H1 (cell line): ENCODE measurements at regions not wholly inside any gene's neighbourhood (a gene's known extent, or its start where the extent isn't known, plus 50 kb on each side); places are given as distances from the start of the nearest gene placed in this dataset.

Experiments used
- CTCF ChIA-PET: fragments of 300-600 bp; sonication (Branson Sonifier 250); formaldehyde crosslinking; loops from one replicate; lab custom pipeline; 2021; ENCODE audit not compliant: partially characterized antibody; lab: Charles Lee
- POLR2A ChIA-PET: fragments of 300-600 bp; sonication (Branson Sonifier 250); formaldehyde crosslinking; loops from one replicate; lab custom pipeline; 2021; ENCODE audit warnings: inconsistent platforms; ENCODE audit not compliant: partially characterized antibody; lab: Charles Lee
- DNase-seq, 2 experiments: peaks; one replicate each; pipeline versions ENCODE4 v3.0.0 to v3.0.0-alpha.2; 2010 to 2022; ENCODE audit warnings: low spot score in 2 of 2, low read depth in 1 of 2, mixed read lengths in 1 of 2
- FAIRE-seq: peaks from 2 replicates; lab custom pipeline; 2011; peaks lifted over from hg19 to GRCh38; lab: Jason Lieb, UNC
- H2AFZ ChIP-seq: 2 replicates; pipeline ENCODE4 v1.8.1; 2012; ENCODE audit warnings: low read length, inconsistent platforms
- H2AK5ac ChIP-seq: 2 replicates; pipeline ENCODE4 v1.6.1; 2013; ENCODE audit warnings: low read depth, low read length
- H2BK120ac ChIP-seq: replicated peaks from 2 replicates; pipeline ENCODE3; 2013; ENCODE audit warnings: low read depth, low read length, inconsistent platforms
- H2BK12ac ChIP-seq: 2 replicates; pipeline ENCODE4 v1.6.1; 2013; ENCODE audit warnings: low read depth, low read length
- H2BK15ac ChIP-seq: 2 replicates; pipeline ENCODE4 v1.6.1; 2013; ENCODE audit warnings: low read length
- H2BK20ac ChIP-seq: 2 replicates; pipeline ENCODE4 v1.6.1; 2013; ENCODE audit warnings: low read length
- H2BK5ac ChIP-seq: 2 replicates; pipeline ENCODE4 v1.6.1; 2013; ENCODE audit warnings: low read depth, low read length
- H3K14ac ChIP-seq: 2 replicates; pipeline ENCODE4 v1.6.1; 2013; ENCODE audit warnings: inconsistent platforms; ENCODE audit not compliant: insufficient read length
- H3K18ac ChIP-seq: 2 replicates; pipeline ENCODE4 v1.6.1; 2013; ENCODE audit warnings: low read length; ENCODE audit errors: extremely low read depth
- H3K23ac ChIP-seq: 2 replicates; pipeline ENCODE4 v1.6.1; 2013; ENCODE audit warnings: inconsistent platforms; ENCODE audit not compliant: insufficient read length
- H3K23me2 ChIP-seq: 2 replicates; pipeline ENCODE4 v1.6.1; 2013; ENCODE audit warnings: low read depth, low read length
- H3K27ac ChIP-seq: 2 replicates; pipeline ENCODE4 v1.6.1; 2011; ENCODE audit warnings: low read depth, low read length, inconsistent platforms
- H3K27me3 ChIP-seq, 4 experiments: replicated peaks in 1 of 4; 1 replicate in 1 of 4; 2 replicates in 3 of 4; pipeline versions ENCODE4 v1.6.1 to v1.8.1; 2011 to 2013; ENCODE audit warnings: low read length in 3 of 4, mild to moderate bottlenecking in 3 of 4, inconsistent platforms in 2 of 4, mixed read lengths in 2 of 4, moderate library complexity in 1 of 4; ENCODE audit not compliant: control insufficient read depth in 3 of 4, insufficient read depth in 3 of 4; ENCODE audit errors: extremely low read depth in 1 of 4
- H3K36me3 ChIP-seq, 4 experiments: 2 replicates each; pipeline versions ENCODE4 v1.6.1 to v1.8.1; 2011 to 2013; ENCODE audit warnings: mild to moderate bottlenecking in 4 of 4, low read length in 3 of 4, moderate library complexity in 2 of 4, control low read depth in 1 of 4, inconsistent platforms in 1 of 4; ENCODE audit not compliant: insufficient read depth in 4 of 4, control insufficient read depth in 2 of 4
- H3K4ac ChIP-seq: replicated peaks from 2 replicates; pipeline ENCODE3; 2013; ENCODE audit warnings: low read length, low read depth, mixed read lengths, inconsistent platforms; ENCODE audit not compliant: insufficient read length
- H3K4me1 ChIP-seq, 4 experiments: replicated peaks in 1 of 4; 1 replicate in 1 of 4; 2 replicates in 3 of 4; pipeline versions ENCODE4 v1.6.1 to v1.8.1; 2011 to 2013; ENCODE audit warnings: low read length in 3 of 4, inconsistent platforms in 2 of 4, mixed read lengths in 1 of 4; ENCODE audit not compliant: insufficient read depth in 4 of 4, control insufficient read depth in 3 of 4
- H3K4me2 ChIP-seq, 2 experiments: 2 replicates each; pipeline versions ENCODE4 v1.6.1 to v1.8.1; 2011 to 2013; ENCODE audit warnings: low read depth in 2 of 2, low read length in 2 of 2, control low read depth in 1 of 2, inconsistent platforms in 1 of 2, mild to moderate bottlenecking in 1 of 2; ENCODE audit not compliant: insufficient read depth in 1 of 2
- H3K4me3 ChIP-seq, 4 experiments: fragments of 200-600, 300-600 bp in 1 of 4; sonication (generic), shearing (Covaris generic), sonication (Bioruptor Twin) in 1 of 4; 2 replicates each; pipeline versions ENCODE4 v1.5.1 to v1.8.1; 2011 to 2016; ENCODE audit warnings: low read length in 4 of 4, low read depth in 3 of 4, control low read depth in 2 of 4, inconsistent platforms in 2 of 4, mild to moderate bottlenecking in 2 of 4, mixed read lengths in 1 of 4, moderate library complexity in 1 of 4; ENCODE audit not compliant: insufficient read depth in 2 of 4; ENCODE audit errors: extremely low read depth in 1 of 4
- H3K56ac ChIP-seq: replicated peaks from 2 replicates; pipeline ENCODE3; 2013; ENCODE audit warnings: low read depth, mild to moderate bottlenecking, mixed read lengths, low read length, inconsistent platforms; ENCODE audit not compliant: insufficient read length
- H3K79me1 ChIP-seq: 2 replicates; pipeline ENCODE4 v1.6.1; 2013; ENCODE audit warnings: low read depth, low read length, control low read depth
- H3K79me2 ChIP-seq, 2 experiments: 2 replicates each; pipeline versions ENCODE4 v1.6.1 to v1.8.1; 2012 to 2013; ENCODE audit warnings: low read length in 2 of 2, mild to moderate bottlenecking in 2 of 2, inconsistent platforms in 1 of 2; ENCODE audit not compliant: insufficient read depth in 2 of 2, control insufficient read depth in 1 of 2
- H3K9ac ChIP-seq, 4 experiments: replicated peaks in 1 of 4; 1 replicate in 1 of 4; 2 replicates in 3 of 4; pipeline versions ENCODE4 v1.6.1 to v1.8.1; 2011 to 2013; ENCODE audit warnings: low read depth in 3 of 4, low read length in 3 of 4, control low read depth in 2 of 4, mild to moderate bottlenecking in 2 of 4, moderate library complexity in 2 of 4, inconsistent platforms in 1 of 4; ENCODE audit errors: extremely low read depth in 1 of 4
- H3K9me3 ChIP-seq, 2 experiments: 2 replicates each; pipeline versions ENCODE4 v1.6.1 to v1.8.1; 2012 to 2013; ENCODE audit warnings: mild to moderate bottlenecking in 2 of 2, moderate library complexity in 2 of 2, control low read depth in 1 of 2, inconsistent platforms in 1 of 2, low read depth in 1 of 2, low read length in 1 of 2, mixed read lengths in 1 of 2; ENCODE audit not compliant: insufficient read depth in 2 of 2
- H4K20me1 ChIP-seq, 2 experiments: replicated peaks in 1 of 2; 2 replicates each; pipeline versions ENCODE3 to v1.8.1; 2011 to 2013; ENCODE audit warnings: inconsistent platforms in 2 of 2, low read length in 2 of 2, mild to moderate bottlenecking in 1 of 2; ENCODE audit not compliant: insufficient read depth in 2 of 2, control insufficient read depth in 1 of 2
- H4K5ac ChIP-seq: 2 replicates; pipeline ENCODE4 v1.6.1; 2013; ENCODE audit warnings: low read length, low read depth, mixed read lengths, inconsistent platforms; ENCODE audit not compliant: insufficient read length
- H4K8ac ChIP-seq: 2 replicates; pipeline ENCODE4 v1.8.0; 2013; ENCODE audit warnings: mild to moderate bottlenecking, moderate library complexity, low read length, inconsistent platforms; ENCODE audit not compliant: insufficient read depth; ENCODE audit errors: extremely low read depth
- H4K91ac ChIP-seq: replicated peaks from 2 replicates; pipeline ENCODE3; 2013; ENCODE audit warnings: low read length, mixed read lengths, inconsistent platforms; ENCODE audit not compliant: insufficient read length
- POLR2A ChIP-seq, 2 experiments: IDR thresholded peaks; 1 replicate in 1 of 2; 2 replicates in 1 of 2; pipeline ENCODE4 v1.6.1; 2011; ENCODE audit warnings: low read depth in 2 of 2, low read length in 2 of 2, mild to moderate bottlenecking in 2 of 2; ENCODE audit errors: control extremely low read depth in 1 of 2
- WGBS, 2 experiments: shearing (Covaris generic) in 1 of 2; methylation state at CpG; one replicate each; pipeline versions ENCODE4 v1.1.6 to v1.1.7; 2013 to 2015; ENCODE audit warnings: low lambda C conversion rate in 2 of 2, mixed read lengths in 2 of 2, inconsistent platforms in 1 of 2, low coverage in 1 of 2, missing lambda C conversion rate in 1 of 2; ENCODE audit not compliant: insufficient replicate concordance in 2 of 2, insufficient coverage in 1 of 2, insufficient read length in 1 of 2; ENCODE audit errors: extremely low coverage in 1 of 2, missing lambda C conversion rate in 1 of 2; 5-methylcytosine and 5-hydroxymethylcytosine counted together
- TF ChIP-seq, protein P1 (sequence below): IDR thresholded peaks from 2 replicates; pipeline ENCODE4 v1.6.1; 2012; ENCODE audit warnings: inconsistent platforms

DNA sequence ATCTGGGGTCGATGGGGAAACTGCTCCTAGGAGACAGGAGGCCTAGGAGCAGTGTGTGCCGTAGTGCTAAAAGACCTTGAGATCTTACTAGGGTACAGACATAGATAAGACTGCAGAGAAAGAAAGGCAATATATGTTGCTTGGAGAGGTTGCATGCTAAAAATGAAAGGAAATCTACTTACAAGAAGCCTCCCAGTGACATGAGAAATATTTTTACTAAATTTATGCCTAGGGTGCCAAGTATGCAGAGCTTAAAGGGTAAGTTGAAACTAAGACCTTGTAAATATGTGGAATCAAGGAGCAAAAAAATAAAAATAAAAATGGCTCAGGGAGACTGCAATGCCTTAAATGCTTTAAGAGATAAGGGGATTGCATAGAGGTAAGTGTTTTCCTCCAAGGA lies 74.8 kb downstream of the PDE6H start:
- H3K4me2 ChIP-seq = no peak overlapping the region
- ChIA-PET CTCF (interaction anchor here (0.6 to 0.7 kb wide), 2 partner anchors 107 to 369 kb away, joined by 3 read pairs; no protein-coding TSS in a partner anchor), POLR2A (no interaction called here)
- H3K4ac ChIP-seq = no peak overlapping the region
- no peak overlapping the region for H2BK120ac ChIP-seq
- no peaks in the 10 kb centered on the region for H3K4me1 ChIP-seq
- no peak overlapping the region for H4K8ac ChIP-seq
- no peaks in the 10 kb centered on the region for H3K9me3 ChIP-seq
- no peaks in the 10 kb centered on the region for H3K27me3 ChIP-seq
- no peak overlapping the region for H2BK12ac ChIP-seq
- WGBS, 2 experiments = 95% methylated on average over 2 of the region's 2 CpGs; no CpG with 5 or more reads in 1 of the 2 experiments
- H3K4me3 ChIP-seq = no peak overlapping the region
- no peak overlapping the region for H3K23ac ChIP-seq
- H3K79me2 ChIP-seq = no peaks in the 10 kb centered on the region
- FAIRE-seq (no peak), DNase-seq (no peak)
- H3K18ac ChIP-seq = no peak overlapping the region
- no peak overlapping the region for H3K27ac ChIP-seq
- H4K20me1 ChIP-seq = no peaks in the 10 kb centered on the region
- no peaks in the 10 kb centered on the region for H3K36me3 ChIP-seq
- H3K56ac ChIP-seq = no peak overlapping the region
- H2BK20ac ChIP-seq = no peak overlapping the region
- TF ChIP-seq, protein P1, sequence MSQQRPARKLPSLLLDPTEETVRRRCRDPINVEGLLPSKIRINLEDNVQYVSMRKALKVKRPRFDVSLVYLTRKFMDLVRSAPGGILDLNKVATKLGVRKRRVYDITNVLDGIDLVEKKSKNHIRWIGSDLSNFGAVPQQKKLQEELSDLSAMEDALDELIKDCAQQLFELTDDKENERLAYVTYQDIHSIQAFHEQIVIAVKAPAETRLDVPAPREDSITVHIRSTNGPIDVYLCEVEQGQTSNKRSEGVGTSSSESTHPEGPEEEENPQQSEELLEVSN = no peak
- no peak for TF ChIP-seq POLR2A (IDR thresholded peaks at IDR 0.05; ENCODE audit: control extremely low read depth in 1 of 2, low read depth in 2 of 2, low read length in 2 of 2)
- no peak overlapping the region for H2BK5ac ChIP-seq
- no peaks in the 10 kb centered on the region for H3K79me1 ChIP-seq
- H4K91ac ChIP-seq = no peak overlapping the region
- H4K5ac ChIP-seq = no peak overlapping the region
- no peak overlapping the region for H2AFZ ChIP-seq
- no peak overlapping the region for H2AK5ac ChIP-seq
- no peak overlapping the region for H2BK15ac ChIP-seq
- no peaks in the 10 kb centered on the region; the same call in 1 of the 2 replicates for H3K23me2 ChIP-seq
- H3K9ac ChIP-seq = no peak overlapping the region
- H3K14ac ChIP-seq = no peak overlapping the region
